NCI-H510A treated with DMSO at 0.1 percent for 48 hours (cell line): ENCODE measurements at regions not wholly inside any gene's neighbourhood (a gene's known extent, or its start where the extent isn't known, plus 50 kb on each side); places are given as distances from the start of the nearest gene placed in this dataset.

Experiments used
- DNase-seq: peaks from one replicate; lab custom pipeline; 2025; lab: John Stamatoyannopoulos, UW

- no peak for DNase-seq
These were observed 209.2 kb upstream of the PPP2R2D start for GRCh38 chr10:131691481-131692090.

GRCh38 chr10:131692176-131692575 is 208.6 kb upstream of the PPP2R2D start:
- no peak for DNase-seq

- no peak for DNase-seq
These were observed 208.0 kb upstream of the PPP2R2D start for GRCh38 chr10:131692686-131693334.

GRCh38 chr10:131693766-131694165 is 207.0 kb upstream of the PPP2R2D start:
- no peak for DNase-seq

GRCh38 chr10:131694168-131694780 is 206.5 kb upstream of the PPP2R2D start:
- no peak for DNase-seq

GRCh38 chr10:131694781-131695495 is 205.9 kb upstream of the PPP2R2D start:
- DNase-seq, result no peak

GRCh38 chr10:131695496-131696165 is 205.2 kb upstream of the PPP2R2D start:
- DNase-seq, result no peak

GRCh38 chr10:131697476-131698128 is 203.2 kb upstream of the PPP2R2D start:
- peak; percentile 13 for DNase-seq

GRCh38 chr10:131698232-131698631 is 202.6 kb upstream of the PPP2R2D start:
- DNase-seq, result peak; percentile 19

- DNase-seq, result peak; percentile 10
These were observed 201.8 kb upstream of the PPP2R2D start for GRCh38 chr10:131698986-131699385.

- DNase-seq, result no peak
These were observed 200.8 kb upstream of the PPP2R2D start for GRCh38 chr10:131700032-131700431.

GRCh38 chr10:131700506-131700905 is 200.3 kb upstream of the PPP2R2D start:
- DNase-seq, result no peak

- DNase-seq, result no peak
These were observed 199.5 kb upstream of the PPP2R2D start for GRCh38 chr10:131701131-131701947.

GRCh38 chr10:131702531-131703356 is 198.1 kb upstream of the PPP2R2D start:
- no peak for DNase-seq

- DNase-seq, result no peak
These were observed 197.3 kb upstream of the PPP2R2D start for GRCh38 chr10:131703541-131703940.

- no peak for DNase-seq
These were observed 196.9 kb upstream of the PPP2R2D start for GRCh38 chr10:131703941-131704340.

- no peak for DNase-seq
These were observed 194.3 kb upstream of the PPP2R2D start for GRCh38 chr10:131706476-131706875.

GRCh38 chr10:131706952-131707351 is 193.9 kb upstream of the PPP2R2D start:
- DNase-seq, result no peak

GRCh38 chr10:131708225-131708880 is 192.5 kb upstream of the PPP2R2D start:
- no peak for DNase-seq
